SU-DHL-6 (cell line): ENCODE measurements at regions not wholly inside any gene's neighbourhood (a gene's known extent, or its start where the extent isn't known, plus 50 kb on each side); places are given as distances from the start of the nearest gene placed in this dataset.

Experiments
- CTCF ChIP-seq: fragments of 200-600 bp; sonication (generic); IDR thresholded peaks from one replicate; pipeline ENCODE4 v1.5.1; 2017; ENCODE audit warnings: antibody characterized with exemption, mild to moderate bottlenecking, low read length, moderate library complexity; ENCODE audit not compliant: insufficient read depth, poor library complexity, severe bottlenecking
- EZH2phosphoT487 ChIP-seq: fragments of 200-600 bp; sonication (generic), shearing (Covaris generic); conservative IDR thresholded peaks from 2 replicates; pipeline ENCODE4 v1.6.1; 2018; ENCODE audit warnings: mild to moderate bottlenecking, antibody characterized with exemption, low read length, moderate library complexity, mixed read lengths

GRCh38 chr4:129970801-129971200 is 874.8 kb downstream of the C4orf33 start:
- TF ChIP-seq CTCF (no peak), EZH2phosphoT487 (no peak)
